HepG2 (cell line): ENCODE measurements at regions not wholly inside any gene's neighbourhood (a gene's known extent, or its start where the extent isn't known, plus 50 kb on each side); places are given as distances from the start of the nearest gene placed in this dataset.

Source experiments
- ETS1 ChIP-seq: sonication (generic); formaldehyde crosslinking; IDR thresholded peaks from 2 replicates; pipeline ENCODE4 v1.4.0; 2020; ENCODE audit warnings: missing genetic modification reagents
- JUND ChIP-seq: sonication (generic); formaldehyde crosslinking; IDR thresholded peaks from 2 replicates; pipeline ENCODE4 v1.8.0; 2022; ENCODE audit warnings: mild to moderate bottlenecking, missing genetic modification reagents
- KAT8 ChIP-seq: IDR thresholded peaks from 2 replicates; pipeline ENCODE4 v1.6.1; 2016; ENCODE audit warnings: missing genetic modification reagents, missing compliant biosample characterization
- MAFF ChIP-seq: IDR thresholded peaks from 2 replicates; pipeline ENCODE4 v1.6.1; 2011; ENCODE audit warnings: low read depth, low read length, improper control_type of control experiment
- PRDM15 ChIP-seq: sonication (generic); formaldehyde crosslinking; IDR thresholded peaks from 2 replicates; pipeline ENCODE4 v1.4.0; 2020; ENCODE audit warnings: missing genetic modification reagents
- SMAD3 ChIP-seq: sonication (generic); formaldehyde crosslinking; IDR thresholded peaks from 2 replicates; pipeline ENCODE4 v1.4.0; 2020; ENCODE audit warnings: missing genetic modification reagents

- TF ChIP-seq MAFF (no peak), JUND (no peak), ETS1 (no peak), PRDM15 (CRISPR knock-in tag) (no peak), KAT8 (CRISPR knock-in tag) (no peak), SMAD3 (CRISPR knock-in tag) (no peak)
Measured at GRCh38 chr18:27609221-27609620, 424.1 kb upstream of the CHST9 start.
